ENCODE measurements at regions not wholly inside any gene's neighbourhood (a gene's known extent, or its start where the extent isn't known, plus 50 kb on each side); places are given as distances from the start of the nearest gene placed in this dataset.
"Not testable (repeated sequence)": the region's sequence is repeated elsewhere in the genome, so short reads cannot be mapped to it uniquely, and the experiment has no call there.

DNA sequence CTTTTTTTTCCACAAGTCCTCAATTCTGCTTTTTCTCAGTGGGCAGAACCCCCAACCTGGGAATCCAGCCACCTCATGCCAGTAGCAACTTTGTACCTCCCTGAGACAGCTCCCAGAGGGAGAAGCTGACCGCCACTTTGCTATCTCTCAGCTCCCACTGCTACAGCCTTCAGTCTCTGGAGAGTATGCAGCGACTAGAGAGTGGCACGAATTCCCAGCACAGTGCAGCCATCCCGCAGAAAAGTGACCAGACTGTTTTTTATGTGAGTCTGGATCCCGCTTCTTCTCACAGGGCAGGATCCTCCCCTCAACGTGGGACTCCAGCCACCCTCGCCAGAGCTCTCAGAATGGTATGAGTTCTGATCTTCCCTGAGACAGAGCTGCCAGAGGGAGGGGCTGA lies 1234.6 kb downstream of the FAM133A start:
- FAIRE-seq (no peak), DNase-seq (ENCODE audit: insufficient read length, low spot score) (no peak)
- no peak for TF ChIP-seq CTCF (IDR thresholded peaks at IDR 0.05; ENCODE audit: insufficient read depth, missing control alignments)

DNA sequence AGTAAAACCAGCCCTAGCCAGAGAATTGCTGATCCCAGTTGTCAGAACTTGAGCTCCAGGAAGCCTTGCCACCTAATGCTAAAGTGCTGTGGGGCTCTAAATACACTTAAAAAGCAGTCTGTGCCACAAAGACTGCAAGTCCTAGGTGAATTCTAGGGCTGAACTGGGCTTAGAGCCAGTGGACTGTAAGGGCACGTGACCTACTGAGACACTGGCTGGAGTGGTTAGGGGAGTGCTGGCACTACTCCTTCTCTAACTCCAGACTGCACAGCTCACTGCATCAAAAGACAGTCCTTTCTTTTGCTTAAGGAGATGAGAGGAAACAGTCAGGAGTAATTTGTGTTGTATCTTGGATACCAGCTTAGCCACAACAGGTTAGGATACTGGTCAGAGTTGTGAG lies 1240.2 kb downstream of the FAM133A start:
- DNase-seq (ENCODE audit: insufficient read length, low spot score) = no peak
- no peak for FAIRE-seq
- TF ChIP-seq CTCF (IDR thresholded peaks at IDR 0.05; ENCODE audit: insufficient read depth, missing control alignments) = no peak

DNA sequence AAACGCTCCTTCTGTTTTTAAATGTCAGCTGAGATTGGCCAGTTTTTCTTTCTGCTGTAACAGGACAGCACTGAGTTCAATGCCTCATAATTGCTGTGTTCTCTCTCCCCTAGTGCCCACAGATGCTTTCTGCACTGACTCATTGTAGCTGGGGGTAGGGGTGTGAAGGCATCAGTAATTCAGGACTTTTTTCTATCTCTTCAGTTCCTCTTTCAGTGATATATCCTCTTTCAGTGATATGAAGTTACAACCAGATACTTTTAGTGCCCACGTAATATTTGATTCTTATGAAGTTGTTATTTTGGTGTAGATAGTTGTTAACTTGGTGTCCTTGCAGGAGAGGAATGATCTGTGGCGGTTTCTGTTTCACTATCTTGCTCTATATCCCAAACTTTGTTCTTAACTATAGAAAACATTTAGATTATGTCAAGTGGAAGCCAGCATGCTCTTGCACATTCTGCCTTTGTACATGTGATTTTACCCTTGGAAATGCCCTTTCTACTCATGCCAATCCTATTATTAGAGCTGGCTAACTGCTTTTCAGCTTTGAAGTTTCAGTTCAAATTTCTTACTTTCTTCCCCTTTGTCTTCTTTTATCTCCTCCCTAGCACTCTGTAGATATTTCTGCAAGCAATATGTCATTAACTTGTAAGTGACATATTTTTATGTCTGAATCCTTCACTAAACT lies 1258.4 kb downstream of the FAM133A start:
- no peak for TF ChIP-seq CTCF (IDR thresholded peaks at IDR 0.05; ENCODE audit: insufficient read depth, missing control alignments)
- no peak for FAIRE-seq
- no peak for DNase-seq (ENCODE audit: insufficient read length, low spot score)

GRCh38 chrX:94936722-94937121 lies 1262.7 kb downstream of the FAM133A start:
- DNase-seq (ENCODE audit: insufficient read length, low spot score) (no peak), FAIRE-seq (no peak)
- TF ChIP-seq CTCF (IDR thresholded peaks at IDR 0.05; ENCODE audit: insufficient read depth, missing control alignments) = no peak

- no peak for FAIRE-seq
- DNase-seq (ENCODE audit: insufficient read length, low spot score) = no peak
- TF ChIP-seq CTCF (IDR thresholded peaks at IDR 0.05; ENCODE audit: insufficient read depth, missing control alignments) = no peak
Measured at GRCh38 chrX:94937491-94937890, 1263.5 kb downstream of the FAM133A start.

GRCh38 chrX:94942603-94943002 lies 1268.6 kb downstream of the FAM133A start:
- DNase-seq (ENCODE audit: insufficient read length, low spot score) (peak; percentile 16), FAIRE-seq (peak; percentile 69)
- no peak for TF ChIP-seq CTCF (IDR thresholded peaks at IDR 0.05; ENCODE audit: insufficient read depth, missing control alignments)

GRCh38 chrX:94946137-94946536 lies 1272.1 kb downstream of the FAM133A start:
- not testable (repeated sequence) for DNase-seq (ENCODE audit: insufficient read length, low spot score); FAIRE-seq

- no peak for FAIRE-seq
- no peak for DNase-seq (ENCODE audit: insufficient read length, low spot score)
Measured at GRCh38 chrX:94961730-94962129, 1287.7 kb downstream of the FAM133A start.

More at GRCh38 chrX:94961730-94962129, 1287.7 kb downstream of the FAM133A start:
- no peak for TF ChIP-seq CTCF (IDR thresholded peaks at IDR 0.05; ENCODE audit: insufficient read depth, missing control alignments)
